IPS-NIHi11 (cell line): ENCODE measurements at regions not wholly inside any gene's neighbourhood (a gene's known extent, or its start where the extent isn't known, plus 50 kb on each side); places are given as distances from the start of the nearest gene placed in this dataset.
A peak's percentile ranks its signal among the peaks of the same experiment; 100 is the strongest.

ENCODE experiments used
- DNase-seq: peaks from one replicate; pipeline ENCODE4 v3.0.0; 2012; ENCODE audit warnings: mixed read lengths, low spot score

DNA sequence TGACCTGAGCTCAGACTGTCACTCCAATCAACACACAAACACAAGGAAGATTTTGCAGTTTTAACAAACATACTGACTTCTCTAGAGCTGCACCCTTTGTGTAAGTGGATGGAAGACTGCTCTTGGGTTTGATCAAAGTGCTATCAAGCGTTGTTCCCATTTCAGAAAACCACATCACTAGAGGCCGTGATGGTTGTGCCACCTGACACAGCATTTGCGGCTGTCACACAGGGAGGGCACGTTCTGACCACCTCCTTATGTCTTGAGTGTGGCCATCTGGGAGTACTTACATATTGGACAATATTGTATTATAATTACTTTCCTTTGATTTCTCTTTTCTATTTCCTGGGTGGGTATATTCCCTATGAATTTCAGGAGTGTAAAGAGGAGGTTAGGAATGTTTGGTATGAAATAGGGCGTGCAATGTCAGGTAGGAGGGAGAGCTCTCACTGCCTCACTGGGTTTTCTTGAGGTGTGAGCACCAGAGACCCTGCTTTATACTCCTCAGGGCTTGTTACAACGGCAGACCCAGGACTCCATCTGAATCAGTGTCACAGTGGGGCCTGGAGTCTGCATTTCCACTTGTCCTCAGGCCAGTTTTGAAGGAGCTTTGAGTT, 74.3 kb downstream of the SYNE3 start:
- DNase-seq = no peak

DNA sequence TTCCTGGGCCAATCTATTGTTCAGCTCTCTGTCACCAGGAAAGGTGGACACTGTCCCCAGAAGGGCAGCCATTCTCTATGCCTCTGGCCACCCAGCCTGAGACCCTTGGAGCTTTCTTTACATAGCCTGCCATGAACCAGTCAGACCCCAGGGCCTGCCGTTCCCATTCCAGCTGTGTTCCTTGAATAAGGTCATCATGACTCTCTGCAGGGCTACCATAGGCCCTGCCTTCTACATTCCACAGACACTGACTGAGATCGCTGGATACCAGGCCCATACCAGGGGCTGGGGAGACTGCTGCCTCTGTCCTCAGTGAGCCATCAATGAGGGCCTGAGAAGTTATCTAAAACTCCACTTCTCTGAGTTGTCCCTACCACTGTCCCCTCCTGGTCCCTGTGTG, 75.5 kb downstream of the SYNE3 start:
- DNase-seq = peak; percentile 42

GRCh38 chr14:95440496-95440895, 76.0 kb downstream of the SYNE3 start:
- DNase-seq = no peak

GRCh38 chr14:95439881-95440280, 76.6 kb downstream of the SYNE3 start:
- DNase-seq = no peak

GRCh38 chr14:95437715-95438114, 78.7 kb downstream of the SYNE3 start:
- no peak for DNase-seq

DNA sequence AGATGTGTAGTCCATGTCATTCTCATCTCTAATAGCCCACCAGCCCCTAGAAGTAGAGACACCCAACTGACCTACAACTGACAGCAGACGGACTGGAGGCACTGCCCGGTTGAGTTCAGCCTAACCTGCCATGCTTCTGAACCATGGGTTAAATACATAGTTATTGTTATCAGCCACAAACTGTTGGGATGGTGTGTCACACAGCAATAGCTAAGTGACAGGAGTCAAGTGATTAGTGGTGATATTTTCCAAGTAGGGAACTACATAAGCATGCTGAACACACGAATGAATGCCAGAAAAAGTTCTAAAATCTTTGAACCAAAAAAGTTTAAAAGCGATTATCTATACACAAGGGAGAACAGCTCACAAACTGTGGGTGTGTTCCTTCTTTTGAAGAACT, 80.1 kb downstream of the SYNE3 start:
- no peak for DNase-seq

GRCh38 chr14:95434121-95434520, 82.3 kb downstream of the SYNE3 start:
- DNase-seq = no peak

DNA sequence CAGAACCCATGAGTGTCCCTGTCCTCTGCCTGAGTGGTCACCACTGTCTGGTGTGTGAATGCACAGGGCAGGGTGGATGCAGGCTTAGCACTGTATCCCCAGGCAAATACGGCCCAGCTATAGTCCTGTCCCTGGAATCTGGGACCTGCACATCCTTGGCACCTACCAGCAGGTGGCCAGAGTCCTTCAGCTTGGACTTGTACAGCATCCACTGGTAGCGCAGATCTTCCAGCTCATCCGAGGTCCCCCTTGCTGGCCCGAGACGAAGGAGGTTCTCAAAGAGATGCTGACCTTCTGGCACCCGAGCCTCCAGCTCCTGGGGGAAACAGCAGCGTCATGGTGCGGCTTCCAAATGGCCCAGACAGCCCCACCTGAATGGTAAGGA, 83.4 kb downstream of the SYNE3 start:
- no peak for DNase-seq

DNA sequence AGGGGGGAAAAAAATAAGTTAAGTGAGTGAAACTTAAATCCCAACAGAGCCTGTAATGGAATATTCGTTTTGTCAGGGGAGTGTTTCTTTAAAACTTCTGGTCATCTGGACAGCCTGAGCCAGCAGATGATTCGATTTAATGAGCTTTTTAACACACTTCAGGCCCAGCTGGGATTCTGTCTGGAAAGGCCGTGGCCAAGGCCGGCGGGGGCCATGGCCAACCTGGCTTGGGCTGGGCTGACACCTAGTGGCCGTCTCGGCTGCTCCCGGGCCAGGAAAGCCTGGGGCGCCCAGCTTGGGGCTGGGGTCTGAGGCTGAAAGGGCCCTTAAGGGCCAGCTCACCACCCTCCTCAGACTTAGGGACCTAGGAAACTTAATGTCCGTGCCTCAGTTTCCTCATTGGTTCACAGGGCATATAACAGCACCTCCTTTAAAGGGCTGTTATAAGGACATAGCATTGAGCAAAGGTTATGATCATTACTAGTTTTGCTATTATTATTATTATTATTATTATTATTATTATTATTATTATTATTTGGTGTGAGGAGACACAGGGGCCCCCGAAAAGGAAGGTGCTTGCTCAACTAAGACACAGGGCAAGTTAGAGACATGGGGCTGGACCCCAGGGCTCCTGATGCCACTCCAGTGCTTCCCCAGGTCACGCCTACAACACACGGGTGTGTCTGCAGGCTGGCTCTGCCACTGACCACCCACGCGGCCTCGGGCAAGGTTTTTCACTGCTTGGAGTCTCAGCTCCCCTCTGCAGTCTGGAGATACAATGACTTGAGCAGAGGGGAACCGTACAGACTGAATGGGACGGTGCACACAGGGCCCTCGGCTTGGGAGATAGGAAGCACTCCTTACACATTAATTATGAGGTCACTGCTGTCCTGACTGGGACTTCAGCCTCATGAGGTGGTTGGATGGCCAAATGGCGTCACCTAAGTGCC, 84.0 kb downstream of the SYNE3 start:
- DNase-seq = peak; percentile 90

- peak; percentile 63 for DNase-seq
Observed at GRCh38 chr14:95431199-95432143, 85.0 kb downstream of the SYNE3 start.

- DNase-seq = no peak
Observed at GRCh38 chr14:95428557-95428956, 87.9 kb downstream of the SYNE3 start.

DNA sequence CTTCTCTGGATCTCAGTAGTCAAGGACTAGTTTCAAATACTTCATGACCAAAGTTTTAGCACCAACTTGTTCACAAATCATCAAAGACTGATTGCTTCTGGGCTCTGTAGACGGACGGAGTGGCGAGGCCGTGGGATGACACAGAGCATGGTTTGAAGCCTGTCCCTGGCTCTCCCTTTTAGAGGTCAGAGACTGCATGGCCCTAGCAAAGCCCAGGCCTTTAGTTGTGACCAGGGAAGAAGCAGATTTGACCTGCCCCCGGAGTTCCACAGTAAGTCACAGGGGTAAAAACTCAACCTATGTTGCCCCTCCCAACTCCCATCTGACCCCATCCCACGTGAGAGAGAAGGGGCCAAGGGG, 90.4 kb downstream of the SYNE3 start:
- no peak for DNase-seq

DNA sequence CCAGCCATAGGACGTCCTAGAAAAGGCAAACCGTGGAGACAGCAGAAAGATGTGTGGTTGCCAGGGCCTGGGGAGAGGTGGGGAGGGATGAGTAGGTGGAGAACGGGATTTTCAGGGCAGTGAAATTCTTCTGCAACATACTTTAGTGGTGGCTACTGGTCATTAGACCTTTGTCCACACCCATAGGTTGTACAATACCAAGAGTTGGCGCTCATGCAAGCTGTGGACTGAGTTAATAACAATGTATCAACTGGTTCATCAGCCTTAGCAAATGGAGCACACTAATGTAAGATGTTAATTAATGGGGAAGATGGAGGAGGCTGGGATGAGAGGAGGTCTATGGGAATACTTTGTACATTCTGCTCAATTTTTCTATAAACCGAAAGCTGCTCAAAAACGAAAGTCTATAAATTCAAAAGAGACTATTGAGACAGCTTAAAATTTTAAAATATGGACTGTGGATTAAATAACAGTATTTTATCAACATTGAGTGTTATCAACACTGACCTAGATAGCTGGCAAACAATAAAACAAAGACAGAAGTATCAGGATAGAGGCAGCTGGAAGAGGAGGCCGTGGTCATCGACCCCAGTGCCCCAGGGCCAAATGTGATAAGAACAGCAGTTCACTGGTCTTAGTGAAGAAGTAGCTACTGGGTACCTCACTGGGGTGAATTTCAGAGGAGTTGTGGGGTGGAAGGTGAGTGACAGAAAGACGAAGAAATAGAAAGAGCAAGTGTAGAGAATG, 90.9 kb downstream of the SYNE3 start:
- no peak for DNase-seq

- no peak for DNase-seq
Observed at GRCh38 chr14:95424529-95424928, 91.9 kb downstream of the SYNE3 start.

DNA sequence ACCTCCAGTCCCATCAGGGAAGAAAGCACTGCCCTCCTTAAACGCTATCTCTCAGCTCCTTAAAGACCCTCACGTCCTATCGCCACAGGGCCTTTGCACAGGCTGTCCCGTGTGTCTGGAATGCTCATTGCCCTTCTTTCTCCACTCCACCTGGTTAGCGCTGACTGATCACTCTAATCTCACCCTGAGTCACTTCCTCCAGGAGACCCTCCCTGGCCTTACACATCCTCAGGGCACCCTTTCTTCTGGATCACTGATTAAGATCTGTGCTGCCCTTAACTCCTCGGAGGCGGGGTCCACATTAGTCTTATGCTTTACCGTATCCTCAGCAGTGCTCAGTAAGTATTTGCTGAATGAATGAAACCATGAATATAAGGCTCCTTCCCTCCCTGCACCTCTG, 94.7 kb downstream of the SYNE3 start:
- DNase-seq = no peak

GRCh38 chr14:95420060-95420459, 96.4 kb downstream of the SYNE3 start:
- DNase-seq = no peak

DNA sequence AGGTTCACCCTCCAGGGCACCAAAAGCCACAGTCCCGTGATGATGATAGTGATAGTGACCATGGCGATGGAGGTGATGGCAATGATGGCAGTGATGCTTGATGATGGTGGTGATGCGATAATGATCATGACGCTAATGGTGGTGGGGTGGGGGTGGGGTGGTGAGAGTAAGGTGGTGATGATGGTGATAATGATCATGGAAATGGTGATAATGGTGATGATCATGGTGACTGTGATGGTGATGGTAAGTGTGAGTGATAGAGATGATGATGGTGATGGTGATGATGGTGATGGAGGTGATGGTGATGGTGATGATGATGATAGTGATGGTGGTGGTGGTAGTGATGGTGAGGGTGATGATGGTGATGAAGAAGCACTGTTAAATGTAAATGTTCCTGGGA, 96.9 kb downstream of the SYNE3 start:
- no peak for DNase-seq

GRCh38 chr14:95418858-95419257, 97.6 kb downstream of the SYNE3 start:
- no peak for DNase-seq

DNA sequence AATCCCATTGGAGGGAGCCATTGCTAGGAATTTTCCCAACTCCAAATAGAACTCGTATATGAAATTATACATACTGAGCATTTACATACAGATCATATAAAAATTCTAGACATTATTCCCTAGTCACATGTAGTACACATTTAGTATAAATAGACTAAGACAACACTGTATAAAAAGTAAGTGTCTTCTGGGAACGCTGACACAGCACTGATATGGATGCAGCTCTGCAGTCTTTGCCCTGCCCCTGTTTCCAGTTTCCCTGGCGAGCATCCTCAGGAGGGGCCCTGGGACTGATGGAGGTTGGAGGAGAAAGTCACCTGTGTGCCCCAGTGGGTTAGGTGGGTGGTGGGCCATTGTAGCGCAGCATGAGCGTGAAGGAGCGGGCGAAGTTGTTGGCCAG, 97.8 kb upstream of the CLMN start:
- no peak for DNase-seq

DNA sequence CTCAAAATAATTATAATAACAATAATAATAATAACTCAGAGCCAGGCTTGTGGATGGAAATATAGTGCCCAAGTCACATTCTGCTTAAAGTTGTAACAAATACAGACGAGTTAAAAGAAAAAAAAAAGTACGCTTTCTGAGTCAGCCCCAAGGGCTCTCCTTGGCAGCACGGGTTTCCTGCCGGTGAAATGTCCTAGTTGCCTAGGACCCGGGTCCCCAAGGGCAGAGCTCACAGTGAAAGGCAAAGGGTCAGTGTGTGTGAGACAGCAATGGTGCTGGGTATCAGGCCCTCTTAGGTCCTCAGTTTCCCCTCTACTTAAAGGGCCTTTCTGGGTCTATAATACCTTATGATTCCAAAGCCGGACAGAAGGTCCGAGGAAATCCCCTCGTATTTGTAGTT, 96.3 kb upstream of the CLMN start:
- no peak for DNase-seq

DNA sequence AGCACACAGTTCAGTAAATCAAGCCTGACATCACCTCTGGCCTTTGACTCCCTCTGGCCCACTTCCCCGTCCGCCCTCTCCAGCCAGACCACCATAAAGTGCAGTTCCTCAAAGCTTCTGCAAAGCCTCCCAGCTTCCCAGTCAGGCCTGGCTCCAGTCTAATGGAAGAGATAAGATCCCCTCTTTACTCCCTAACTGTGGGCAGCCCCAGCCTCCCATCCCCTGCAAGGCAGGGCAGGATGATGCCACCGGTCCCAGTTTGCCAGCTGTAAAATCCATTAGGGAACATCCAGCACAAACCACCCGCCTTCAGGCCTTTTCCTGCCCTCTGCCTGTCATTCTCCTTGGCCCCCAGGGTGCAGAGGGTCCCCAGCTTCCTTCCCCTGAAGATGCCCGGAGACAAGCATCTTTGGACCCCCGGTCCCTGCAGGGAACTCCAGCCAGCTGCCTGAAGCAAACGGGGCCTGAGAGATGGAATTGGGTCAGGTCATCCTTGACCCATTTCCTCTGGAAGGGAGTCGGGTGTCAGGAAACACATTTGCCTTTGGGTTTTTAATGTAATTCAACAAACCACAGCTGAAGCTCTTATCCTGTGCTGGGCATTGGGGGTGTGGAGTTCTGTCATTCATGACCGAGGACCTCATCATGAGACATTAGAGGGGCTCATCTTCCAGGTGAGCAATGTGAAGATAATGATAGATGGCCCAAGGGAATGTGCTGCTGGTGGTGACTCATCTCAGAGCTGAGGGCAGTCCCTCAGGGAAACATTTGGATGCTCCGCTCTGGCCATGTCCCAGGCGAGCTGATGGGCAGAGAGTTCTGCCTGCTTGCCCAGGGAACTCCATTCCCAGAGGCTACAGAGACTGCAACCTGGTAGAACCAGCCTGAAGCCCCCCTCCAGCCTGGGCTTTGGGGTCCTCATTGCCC, 93.8 kb upstream of the CLMN start:
- DNase-seq = no peak
